ENCODE measurements at regions not wholly inside any gene's neighbourhood (a gene's known extent, or its start where the extent isn't known, plus 50 kb on each side); places are given as distances from the start of the nearest gene placed in this dataset.

DNA sequence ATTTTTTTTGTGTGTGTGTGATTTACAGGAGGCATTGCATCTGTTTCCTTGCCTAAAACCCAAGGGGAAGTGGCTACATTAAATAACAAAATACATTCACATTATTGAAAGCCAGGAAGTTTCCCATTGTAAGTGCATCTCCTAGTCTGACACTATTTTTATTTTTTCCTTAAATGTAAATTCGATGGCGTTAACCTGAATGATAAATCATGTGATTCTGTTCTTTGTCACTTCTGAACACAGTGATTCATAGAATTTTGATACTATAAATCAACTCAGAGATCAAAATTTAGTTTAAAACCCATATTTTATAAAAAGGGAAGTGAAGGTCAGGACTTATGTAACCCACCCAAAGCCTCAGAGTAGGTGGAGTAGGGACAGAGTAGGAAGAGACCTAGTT lies 258.1 kb downstream of the GABRG1 start:
- no peak for TF ChIP-seq CTCF (IDR thresholded peaks at IDR 0.05)
- no peak for TF ChIP-seq POLR2A (IDR thresholded peaks at IDR 0.05)

Measured in uterus (tissue), 2 donors.